A549 (cell line): ENCODE measurements at regions not wholly inside any gene's neighbourhood (a gene's known extent, or its start where the extent isn't known, plus 50 kb on each side); places are given as distances from the start of the nearest gene placed in this dataset.

Experiments used
- ATAC-seq, 2 experiments: fragments of 200-7000 bp in 1 of 2; fragments of >200 bp in 1 of 2; cut with Nextera tagmentation in 1 of 2; cut with Tn5 transposase in 1 of 2; 3 replicates each; pipeline versions ENCODE4 v1.8.0 to v1.9.1; 2018 to 2020; ENCODE audit warnings: mild to moderate bottlenecking in 1 of 2, moderate library complexity in 1 of 2
- CTCF ChIA-PET: fragments of 300-600 bp; sonication (Branson Sonifier 250); formaldehyde crosslinking; extraction: SDS; loops from one replicate; lab custom pipeline; 2021; ENCODE audit warnings: antibody characterized with exemption, inconsistent platforms; lab: Yijun Ruan, JAX
- POLR2A ChIA-PET: fragments of 350-600 bp; formaldehyde crosslinking; extraction: SDS; loops from one replicate; lab custom pipeline; 2021; ENCODE audit warnings: antibody characterized with exemption, inconsistent platforms; lab: Yijun Ruan, JAX
- DNase-seq, 2 experiments: peaks; one replicate each; pipeline versions ENCODE4 v3.0.0 to v3.0.0-alpha.2; 2011 to 2016; ENCODE audit warnings: low read depth in 1 of 2, low spot score in 1 of 2
- FAIRE-seq: peaks from 2 replicates; lab custom pipeline; 2011; peaks lifted over from hg19 to GRCh38; lab: Jason Lieb, UNC
- H3K27ac ChIP-seq, 2 experiments: fragments of >200 bp; sonication (Bioruptor Twin); formaldehyde crosslinking; 3 replicates each; pipeline ENCODE4 v1.5.1; 2016 to 2017
- H3K4me1 ChIP-seq: fragments of >200 bp; sonication (Bioruptor Twin); formaldehyde crosslinking; 3 replicates; pipeline ENCODE4 v1.6.1; 2016
- H3K4me2 ChIP-seq: fragments of >200 bp; sonication (Bioruptor Twin); formaldehyde crosslinking; 3 replicates; pipeline ENCODE4 v1.6.1; 2016
- H3K4me3 ChIP-seq: fragments of >200 bp; sonication (Bioruptor Twin); formaldehyde crosslinking; 3 replicates; pipeline ENCODE4 v1.5.1; 2016
- H3K9me3 ChIP-seq: fragments of >200 bp; sonication (Bioruptor Twin); formaldehyde crosslinking; 3 replicates; pipeline ENCODE4 v1.6.1; 2016
- CBX8 ChIP-seq: fragments of 200-600 bp; sonication (generic); IDR thresholded peaks from 2 replicates; pipeline ENCODE4 v1.6.1; 2016
- EHMT2 ChIP-seq: fragments of 200-600 bp; sonication (generic); IDR thresholded peaks from 2 replicates; pipeline ENCODE4 v1.6.1; 2016; ENCODE audit warnings: antibody characterized with exemption, low read depth, mild to moderate bottlenecking, moderate library complexity
- EP300 ChIP-seq, 2 experiments: fragments of >200 bp; sonication (Bioruptor Twin); formaldehyde crosslinking; IDR thresholded peaks; 2 replicates in 1 of 2; 3 replicates in 1 of 2; pipeline ENCODE4 v1.6.1; 2016 to 2017
- ESRRA ChIP-seq: fragments of 150-350 bp; IDR thresholded peaks from 2 replicates; pipeline ENCODE4 v1.6.1; 2014; ENCODE audit warnings: mild to moderate bottlenecking, low read length, borderline replicate concordance
- FOSL2 ChIP-seq, 2 experiments: fragments of 450-650 bp in 1 of 2; fragments of >200 bp in 1 of 2; sonication (Bioruptor Twin) in 1 of 2; formaldehyde crosslinking; IDR thresholded peaks; 2 replicates each; pipeline versions ENCODE4 v1.5.0 to v1.6.1; 2016 to 2020; ENCODE audit warnings: mild to moderate bottlenecking in 1 of 2, moderate library complexity in 1 of 2
- FOXS1 ChIP-seq: fragments of 250-450 bp; sonication (Bioruptor Pico); IDR thresholded peaks from 2 replicates; pipeline ENCODE4 v1.5.0; 2020; ENCODE audit warnings: mild to moderate bottlenecking, moderate library complexity
- HEYL ChIP-seq: fragments of 250-450 bp; sonication (Bioruptor Pico); IDR thresholded peaks from 2 replicates; pipeline ENCODE4 v1.8.0; 2021; ENCODE audit warnings: mild to moderate bottlenecking, moderate library complexity
- HOXB13 ChIP-seq: fragments of 250-450 bp; sonication (Bioruptor Pico); IDR thresholded peaks from 2 replicates; pipeline ENCODE4 v1.5.0; 2020; ENCODE audit warnings: low read depth, mild to moderate bottlenecking, moderate library complexity
- HOXB5 ChIP-seq: fragments of 250-450 bp; sonication (Bioruptor Pico); IDR thresholded peaks from 2 replicates; pipeline ENCODE4 v1.5.0; 2020; ENCODE audit warnings: mild to moderate bottlenecking, moderate library complexity
- JUNB ChIP-seq: fragments of >200 bp; sonication (Bioruptor Twin); formaldehyde crosslinking; IDR thresholded peaks from 2 replicates; pipeline ENCODE4 v1.6.1; 2016
- KDM5A ChIP-seq: fragments of 200-600 bp; sonication (generic); IDR thresholded peaks from 2 replicates; pipeline ENCODE4 v1.6.1; 2016; ENCODE audit warnings: antibody characterized with exemption, mild to moderate bottlenecking
- MAFK ChIP-seq: fragments of 450-650 bp; IDR thresholded peaks from 2 replicates; pipeline ENCODE4 v1.6.1; 2014; ENCODE audit not compliant: partially characterized antibody
- MAZ ChIP-seq: fragments of 150-350 bp; IDR thresholded peaks from 2 replicates; pipeline ENCODE4 v1.6.1; 2014; ENCODE audit warnings: antibody characterized with exemption, low read depth, low read length, borderline replicate concordance
- NFE2L2 ChIP-seq: fragments of 150-350 bp; conservative IDR thresholded peaks from 2 replicates; pipeline ENCODE4 v1.6.1; 2014; ENCODE audit warnings: low read length
- NR3C1 ChIP-seq: fragments of >200 bp; sonication (Bioruptor Twin); formaldehyde crosslinking; IDR thresholded peaks from 3 replicates; pipeline ENCODE4 v1.6.1; 2017
- POLR2A ChIP-seq: IDR thresholded peaks from 2 replicates; pipeline ENCODE4 v1.6.1; 2012; ENCODE audit warnings: mild to moderate bottlenecking, low read length
- POLR2AphosphoS2 ChIP-seq: conservative IDR thresholded peaks from 2 replicates; pipeline ENCODE4 v1.6.1; 2012; ENCODE audit warnings: low read length, improper control_type of control experiment, inconsistent platforms
- RAD21 ChIP-seq, 2 experiments: fragments of >200 bp in 1 of 2; sonication (Bioruptor Twin) in 1 of 2; formaldehyde crosslinking in 1 of 2; IDR thresholded peaks in 1 of 2; conservative IDR thresholded peaks in 1 of 2; 2 replicates in 1 of 2; 3 replicates in 1 of 2; pipeline ENCODE4 v1.6.1; 2012 to 2018; ENCODE audit warnings: inconsistent platforms in 1 of 2
- RNF2 ChIP-seq: fragments of 200-600 bp; sonication (generic); IDR thresholded peaks from 2 replicates; pipeline ENCODE4 v1.6.1; 2016; ENCODE audit warnings: low read depth, mild to moderate bottlenecking, antibody characterized with exemption, moderate library complexity, borderline replicate concordance
- TFCP2L1 ChIP-seq: fragments of 250-450 bp; sonication (Bioruptor Pico); IDR thresholded peaks from 2 replicates; pipeline ENCODE4 v1.5.0; 2021; ENCODE audit warnings: mild to moderate bottlenecking
- ZFP36 ChIP-seq: fragments of 450-650 bp; IDR thresholded peaks from 2 replicates; pipeline ENCODE4 v1.6.1; 2014; ENCODE audit warnings: borderline replicate concordance; ENCODE audit not compliant: partially characterized antibody
- WGBS: methylation state at CpG from one replicate; pipeline ENCODE4 v1.1.6; 2017; ENCODE audit errors: missing lambda C conversion rate; 5-methylcytosine and 5-hydroxymethylcytosine counted together
- TF ChIP-seq, protein P1 (sequence below): fragments of 250-450 bp; sonication (Bioruptor Pico); IDR thresholded peaks from 2 replicates; pipeline ENCODE4 v1.5.0; 2020; ENCODE audit warnings: low read depth, mild to moderate bottlenecking, moderate library complexity
- TF ChIP-seq, protein P2 (sequence below): IDR thresholded peaks from 2 replicates; pipeline ENCODE4 v1.6.1; 2012
- TF ChIP-seq, protein P3 (sequence below): IDR thresholded peaks from 2 replicates; pipeline ENCODE4 v1.6.1; 2012; ENCODE audit warnings: low read depth, borderline replicate concordance
- TF ChIP-seq, protein P4 (sequence below): IDR thresholded peaks from 2 replicates; pipeline ENCODE4 v1.6.1; 2012

DNA sequence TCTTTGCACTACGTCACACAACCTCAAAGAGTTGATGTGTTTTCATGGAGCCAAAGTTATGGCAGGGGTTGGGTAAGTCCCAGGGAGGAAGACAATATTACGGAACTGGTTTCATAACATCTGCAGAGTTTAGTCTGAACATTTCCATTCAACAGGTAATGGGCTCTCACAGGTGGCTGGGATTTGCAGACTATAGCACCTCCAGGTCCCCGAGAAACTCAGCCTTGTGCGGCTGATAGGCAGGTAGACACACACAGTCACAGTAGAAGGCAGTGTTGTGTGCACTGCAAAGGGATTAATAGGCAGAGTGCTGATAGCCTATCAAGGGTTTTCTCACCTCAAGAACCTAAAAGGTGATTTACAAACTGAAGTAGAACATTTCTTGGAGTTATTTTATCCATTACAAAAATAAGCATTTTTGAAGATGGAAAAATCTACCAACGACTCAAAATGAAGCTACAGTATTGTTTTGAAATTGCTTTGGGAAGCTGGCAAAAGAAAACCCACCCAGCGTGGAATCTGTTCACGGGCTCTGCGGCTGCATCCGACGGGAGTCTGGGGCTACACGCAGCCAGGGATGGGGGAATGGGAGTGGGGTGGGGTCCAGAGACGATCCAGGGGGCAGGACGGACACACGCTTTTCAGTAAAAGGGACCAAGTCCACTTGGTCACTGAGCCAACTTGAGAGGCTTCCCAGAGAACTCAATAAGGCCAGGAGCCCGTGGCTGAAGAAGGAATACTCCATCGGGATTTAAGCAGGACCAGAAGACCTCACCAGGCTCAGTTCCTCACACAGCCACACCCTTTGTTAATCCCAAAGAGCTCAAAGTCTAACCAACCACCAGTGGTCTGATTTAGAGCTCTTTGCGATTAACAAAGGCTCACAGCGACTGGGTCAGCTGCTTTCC is 82.9 kb downstream of the CHRNA1 start:
- H3K9me3 ChIP-seq, result no peaks in the 10 kb centered on the region
- peak overlapping the region; percentile 90 for H3K4me2 ChIP-seq
- FAIRE-seq (no peak), ATAC-seq (peak; percentile 30 to 70; a peak in 4 of 6 replicates), DNase-seq (peak; percentile 24 to 53)
- CTCF ChIA-PET, result interaction anchor here (1.3 to 3.9 kb wide), 6 partner anchors 16 to 218 kb away, joined by 4 to 18 read pairs (median 6); no protein-coding TSS in a partner anchor
- WGBS, result 67% methylated on average over 18 of the region's 18 CpGs
- H3K27ac ChIP-seq, result peak overlapping the region; percentile 97 to 98
- TF ChIP-seq POLR2AphosphoS2 (no peak), EP300 (IDR thresholded peaks at IDR 0.05) (no peak), TFCP2L1 (CRISPR knock-in tag) (no peak), EHMT2 (no peak), NR3C1 (no peak), KDM5A (no peak), ZFP36 (no peak), ESRRA (no peak), JUNB (no peak), MAZ (no peak), CBX8 (no peak), FOSL2 (IDR thresholded peaks at IDR 0.05) (no peak), FOSL2 (CRISPR knock-in tag; IDR thresholded peaks at IDR 0.05) (no peak), MAFK (no peak), POLR2A (no peak), HOXB13 (CRISPR knock-in tag) (no peak), HOXB5 (CRISPR knock-in tag) (no peak), NFE2L2 (no peak)
- H3K4me1 ChIP-seq, result peaks cover 22% of the 10 kb centered on the region; the same call in 2 of the 3 replicates
- POLR2A ChIA-PET, result interaction anchor here (1.2 kb wide), 1 partner anchor 7 kb away, joined by 3 read pairs; no protein-coding TSS in a partner anchor
- H3K4me3 ChIP-seq, result peak overlapping the region; percentile 98

DNA sequence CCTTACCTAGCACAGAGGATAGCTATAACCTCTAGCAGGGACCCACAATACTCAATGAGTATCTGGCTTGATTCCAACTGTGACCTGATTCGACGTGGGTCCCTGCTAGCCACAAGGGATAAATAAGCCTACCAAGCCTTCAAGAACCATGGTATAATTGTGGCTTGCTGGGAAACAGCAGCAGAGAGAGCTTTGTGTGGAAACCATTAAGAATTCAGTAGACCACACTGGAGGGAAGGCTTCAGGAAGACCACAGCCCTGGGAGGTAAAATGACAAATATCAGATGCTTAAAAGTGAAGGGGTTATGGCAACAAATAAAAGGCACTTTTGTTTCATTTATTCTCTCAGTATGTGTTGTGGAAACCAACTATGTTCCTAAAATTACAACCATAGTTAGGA is 82.6 kb upstream of the WIPF1 start:
- CTCF ChIA-PET, result interaction anchor here (0.8 to 2.2 kb wide), 6 partner anchors 8 to 217 kb away, joined by 3 to 7 read pairs (median 4); no protein-coding TSS in a partner anchor
- WGBS, result 63% methylated on average over 2 of the region's 2 CpGs
- no peaks in the 10 kb centered on the region for H3K9me3 ChIP-seq
- TF ChIP-seq RNF2, result no peak
- TF ChIP-seq HEYL, result no peak
- no peak overlapping the region for H3K27ac ChIP-seq
- no peak for FAIRE-seq
- no peak for DNase-seq
- peaks cover 22% of the 10 kb centered on the region; the same call in 2 of the 3 replicates for H3K4me1 ChIP-seq
- H3K4me2 ChIP-seq, result no peak overlapping the region
- POLR2A ChIA-PET, result no interaction called here
- no peak for ATAC-seq
- no peak overlapping the region for H3K4me3 ChIP-seq

DNA sequence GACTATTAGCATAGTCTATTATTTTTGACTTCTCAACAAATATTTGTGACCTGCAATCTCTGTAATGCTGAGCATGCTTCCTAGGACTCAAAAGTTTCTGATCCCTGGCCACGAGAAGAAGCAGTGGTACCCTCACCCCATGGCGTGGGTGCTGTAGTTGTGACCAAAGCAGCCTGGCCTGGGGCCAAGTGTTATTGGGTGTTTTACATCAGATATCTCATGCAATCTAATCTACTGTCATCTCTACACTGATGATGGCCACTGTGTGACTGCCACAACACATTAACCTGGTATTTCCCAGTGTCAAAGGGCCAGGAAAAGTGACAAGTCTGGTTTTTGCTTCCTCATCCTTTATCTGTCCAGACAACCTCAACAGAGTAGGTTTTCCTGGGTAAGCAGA is 80.8 kb upstream of the WIPF1 start:
- ATAC-seq (no peak), DNase-seq (no peak), FAIRE-seq (no peak)
- Histone ChIP-seq H3K4me2 (no peak overlapping the region), H3K27ac (no peak overlapping the region), H3K9me3 (no peaks in the 10 kb centered on the region), H3K4me3 (no peak overlapping the region), H3K4me1 (peaks cover 17% of the 10 kb centered on the region; the same call in 2 of the 3 replicates)
- POLR2A ChIA-PET, result no interaction called here
- CTCF ChIA-PET, result interaction anchor here (2.2 kb wide), 1 partner anchor 10 kb away, joined by 6 read pairs; no protein-coding TSS in a partner anchor
- TF ChIP-seq RAD21 (conservative IDR thresholded peaks at IDR 0.05 in 1 of 2, IDR thresholded peaks at IDR 0.05 in 1 of 2) (no peak), CBX8 (no peak), HOXB5 (CRISPR knock-in tag) (no peak), FOXS1 (no peak), ZFP36 (no peak), POLR2AphosphoS2 (no peak)
- TF ChIP-seq, protein P1, sequence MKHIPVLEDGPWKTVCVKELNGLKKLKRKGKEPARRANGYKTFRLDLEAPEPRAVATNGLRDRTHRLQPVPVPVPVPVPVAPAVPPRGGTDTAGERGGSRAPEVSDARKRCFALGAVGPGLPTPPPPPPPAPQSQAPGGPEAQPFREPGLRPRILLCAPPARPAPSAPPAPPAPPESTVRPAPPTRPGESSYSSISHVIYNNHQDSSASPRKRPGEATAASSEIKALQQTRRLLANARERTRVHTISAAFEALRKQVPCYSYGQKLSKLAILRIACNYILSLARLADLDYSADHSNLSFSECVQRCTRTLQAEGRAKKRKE, result no peak
- TF ChIP-seq, protein P2, sequence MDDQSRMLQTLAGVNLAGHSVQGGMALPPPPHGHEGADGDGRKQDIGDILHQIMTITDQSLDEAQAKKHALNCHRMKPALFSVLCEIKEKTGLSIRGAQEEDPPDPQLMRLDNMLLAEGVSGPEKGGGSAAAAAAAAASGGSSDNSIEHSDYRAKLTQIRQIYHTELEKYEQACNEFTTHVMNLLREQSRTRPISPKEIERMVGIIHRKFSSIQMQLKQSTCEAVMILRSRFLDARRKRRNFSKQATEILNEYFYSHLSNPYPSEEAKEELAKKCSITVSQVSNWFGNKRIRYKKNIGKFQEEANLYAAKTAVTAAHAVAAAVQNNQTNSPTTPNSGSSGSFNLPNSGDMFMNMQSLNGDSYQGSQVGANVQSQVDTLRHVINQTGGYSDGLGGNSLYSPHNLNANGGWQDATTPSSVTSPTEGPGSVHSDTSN, result no peak
- TF ChIP-seq, protein P3, sequence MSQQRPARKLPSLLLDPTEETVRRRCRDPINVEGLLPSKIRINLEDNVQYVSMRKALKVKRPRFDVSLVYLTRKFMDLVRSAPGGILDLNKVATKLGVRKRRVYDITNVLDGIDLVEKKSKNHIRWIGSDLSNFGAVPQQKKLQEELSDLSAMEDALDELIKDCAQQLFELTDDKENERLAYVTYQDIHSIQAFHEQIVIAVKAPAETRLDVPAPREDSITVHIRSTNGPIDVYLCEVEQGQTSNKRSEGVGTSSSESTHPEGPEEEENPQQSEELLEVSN, result no peak
- TF ChIP-seq, protein P4, sequence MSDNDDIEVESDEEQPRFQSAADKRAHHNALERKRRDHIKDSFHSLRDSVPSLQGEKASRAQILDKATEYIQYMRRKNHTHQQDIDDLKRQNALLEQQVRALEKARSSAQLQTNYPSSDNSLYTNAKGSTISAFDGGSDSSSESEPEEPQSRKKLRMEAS, result no peak
- WGBS, result 90% methylated on average over 2 of the region's 2 CpGs
